Stimulated activated CD4-positive, alpha-beta T cell treated with anti-CD3 and anti-CD28 coated beads, Interleukin-12 subunit alpha, Interleukin-12 subunit beta, amount 100 ng/mL, for 4 hours (primary cell): ENCODE measurements at regions not wholly inside any gene's neighbourhood (a gene's known extent, or its start where the extent isn't known, plus 50 kb on each side); places are given as distances from the start of the nearest gene placed in this dataset.

Experiments
- DNase-seq: peaks from one replicate; pipeline ENCODE4 v3.0.0-alpha.2; 2020

GRCh38 chr10:111836571-111836970, 347.0 kb downstream of the GPAM start:
- no peak for DNase-seq

- no peak for DNase-seq
Observed at GRCh38 chr10:111837086-111837485, 346.5 kb downstream of the GPAM start.

GRCh38 chr10:111837985-111838384, 345.6 kb downstream of the GPAM start:
- no peak for DNase-seq

- no peak for DNase-seq
Observed at GRCh38 chr10:111840546-111840945, 343.0 kb downstream of the GPAM start.

- no peak for DNase-seq
Observed at GRCh38 chr10:111852801-111853200, 330.8 kb downstream of the GPAM start.

GRCh38 chr10:111856631-111857030, 326.9 kb downstream of the GPAM start:
- DNase-seq: no peak

- no peak for DNase-seq
Observed at GRCh38 chr10:111865550-111865949, 318.0 kb downstream of the GPAM start.

- no peak for DNase-seq
Observed at GRCh38 chr10:111871458-111871857, 312.1 kb downstream of the GPAM start.

GRCh38 chr10:111872591-111872990, 311.0 kb downstream of the GPAM start:
- no peak for DNase-seq

- no peak for DNase-seq
Observed at GRCh38 chr10:111873041-111873440, 310.5 kb downstream of the GPAM start.

GRCh38 chr10:111873621-111874135, 309.9 kb downstream of the GPAM start:
- no peak for DNase-seq

GRCh38 chr10:111874576-111874975, 309.0 kb downstream of the GPAM start:
- DNase-seq: no peak

GRCh38 chr10:111875725-111876124, 307.8 kb downstream of the GPAM start:
- no peak for DNase-seq

- no peak for DNase-seq
Observed at GRCh38 chr10:111877258-111877657, 306.3 kb downstream of the GPAM start.

- no peak for DNase-seq
Observed at GRCh38 chr10:111879969-111880368, 303.6 kb downstream of the GPAM start.

GRCh38 chr10:111885046-111885445, 298.5 kb downstream of the GPAM start:
- DNase-seq: no peak

GRCh38 chr10:111885919-111886318, 297.6 kb downstream of the GPAM start:
- no peak for DNase-seq

GRCh38 chr10:111887266-111887665, 296.3 kb downstream of the GPAM start:
- DNase-seq: no peak

GRCh38 chr10:111890046-111890445, 293.5 kb downstream of the GPAM start:
- DNase-seq: no peak

GRCh38 chr10:111916011-111916410, 267.6 kb downstream of the GPAM start:
- no peak for DNase-seq

- DNase-seq: no peak
Observed at GRCh38 chr10:111921821-111922220, 261.7 kb downstream of the GPAM start.

GRCh38 chr10:111923032-111923431, 260.5 kb downstream of the GPAM start:
- DNase-seq: no peak

GRCh38 chr10:111926286-111926685, 257.3 kb downstream of the GPAM start:
- no peak for DNase-seq

- DNase-seq: no peak
Observed at GRCh38 chr10:111933937-111934336, 249.6 kb downstream of the GPAM start.

- DNase-seq: no peak
Observed at GRCh38 chr10:111934931-111935330, 248.6 kb downstream of the GPAM start.

- DNase-seq: no peak
Observed at GRCh38 chr10:111936143-111936542, 247.4 kb downstream of the GPAM start.
